K562 (cell line): ENCODE measurements at regions not wholly inside any gene's neighbourhood (a gene's known extent, or its start where the extent isn't known, plus 50 kb on each side); places are given as distances from the start of the nearest gene placed in this dataset.

Experiments
- ATAC-seq: fragments of 200-7000 bp; cut with Tn5 transposase; 3 replicates; pipeline ENCODE4 v1.9.1; 2020; ENCODE audit warnings: moderate library complexity
- BruUV-seq: library from RNA; stranded (reverse); fragments of 400-500 nt; replicated peaks from 2 replicates; lab custom pipeline; 2021; lab: Mats Ljungman, UMichigan
- CTCF ChIA-PET: fragments of 300-600 bp; formaldehyde crosslinking; extraction: SDS; loops from one replicate; lab custom pipeline; 2021; ENCODE audit warnings: low intra/inter-chr PET ratio; lab: Yijun Ruan, JAX
- POLR2A ChIA-PET: fragments of 300-600, 350-650 bp; sonication (Branson Sonifier 250); formaldehyde crosslinking; extraction: SDS; loops from one replicate; lab custom pipeline; 2021; ENCODE audit warnings: antibody characterized with exemption, inconsistent platforms; lab: Yijun Ruan, JAX
- DNase-seq, 4 experiments: peaks; one replicate each; pipeline versions ENCODE4 v3.0.0 to v3.0.0-alpha.2; 2011 to 2018; ENCODE audit warnings: low spot score in 3 of 4, mixed read lengths in 3 of 4; ENCODE audit errors: extremely low read depth in 1 of 4
- FAIRE-seq: peaks from 2 replicates; lab custom pipeline; 2011; peaks lifted over from hg19 to GRCh38; lab: Jason Lieb, UNC
- H2AFZ ChIP-seq: 2 replicates; pipeline ENCODE4 v1.6.0; 2011; ENCODE audit warnings: low read depth, low read length, control low read depth, inconsistent platforms
- H3K27ac ChIP-seq: fragments of 200-600 bp; 3 replicates; pipeline ENCODE4 v1.8.0; 2011; ENCODE audit warnings: low read depth, mild to moderate bottlenecking, control low read depth, inconsistent platforms, low read length, moderate library complexity, mixed read lengths; ENCODE audit errors: extremely low read depth
- H3K27me3 ChIP-seq, 2 experiments: fragments of 300-600 bp in 1 of 2; 2 replicates in 1 of 2; 3 replicates in 1 of 2; pipeline versions ENCODE4 v1.6.0 to v1.8.0; 2011; ENCODE audit warnings: inconsistent platforms in 2 of 2, low read length in 2 of 2, mild to moderate bottlenecking in 1 of 2, mixed read lengths in 1 of 2, moderate library complexity in 1 of 2; ENCODE audit not compliant: control insufficient read depth in 2 of 2, insufficient read depth in 2 of 2
- H3K36me3 ChIP-seq: fragments of 300-600 bp; 3 replicates; pipeline ENCODE4 v1.8.0; 2011; ENCODE audit warnings: mild to moderate bottlenecking, low read length, inconsistent platforms; ENCODE audit not compliant: control insufficient read depth, insufficient read depth
- H3K4me1 ChIP-seq, 2 experiments: fragments of 200-600 bp in 1 of 2; replicated peaks in 1 of 2; 2 replicates in 1 of 2; 3 replicates in 1 of 2; pipeline versions ENCODE4 v1.5.1 to v1.8.0; 2011; ENCODE audit warnings: inconsistent platforms in 2 of 2, low read length in 2 of 2, mild to moderate bottlenecking in 1 of 2, mixed read lengths in 1 of 2, moderate library complexity in 1 of 2; ENCODE audit not compliant: control insufficient read depth in 2 of 2, insufficient read depth in 2 of 2
- H3K4me2 ChIP-seq: 2 replicates; pipeline ENCODE4 v1.6.1; 2011; ENCODE audit warnings: low read length, control low read depth, inconsistent platforms, mixed read lengths; ENCODE audit not compliant: insufficient read depth
- H3K4me3 ChIP-seq: fragments of 200-600 bp; sonication (generic), shearing (Covaris generic); 2 replicates; pipeline ENCODE4 v1.5.1; 2016; ENCODE audit warnings: control low read depth, inconsistent platforms
- H3K79me2 ChIP-seq: fragments of 200-600 bp; 3 replicates; pipeline ENCODE4 v1.8.0; 2011; ENCODE audit warnings: low read length, inconsistent platforms; ENCODE audit not compliant: control insufficient read depth, insufficient read depth
- H3K9ac ChIP-seq, 2 experiments: 2 replicates each; pipeline versions ENCODE4 v1.6.0 to v1.6.1; 2011; ENCODE audit warnings: low read depth in 2 of 2, low read length in 2 of 2, control low read depth in 1 of 2, inconsistent platforms in 1 of 2, mild to moderate bottlenecking in 1 of 2, mixed read lengths in 1 of 2; ENCODE audit not compliant: insufficient read depth in 1 of 2
- H3K9me1 ChIP-seq: one replicate; pipeline ENCODE4 v1.6.0; 2011; ENCODE audit warnings: inconsistent platforms, mild to moderate bottlenecking, low read length, moderate library complexity; ENCODE audit not compliant: control insufficient read depth, insufficient read depth
- H3K9me3 ChIP-seq: replicated peaks from 2 replicates; pipeline ENCODE4 v1.5.1; 2011; ENCODE audit warnings: low read depth, low read length, inconsistent platforms; ENCODE audit not compliant: control insufficient read depth, insufficient read depth
- H4K20me1 ChIP-seq: replicated peaks from 2 replicates; pipeline ENCODE4 v1.6.1; 2011; ENCODE audit warnings: low read length, inconsistent platforms, mixed read lengths; ENCODE audit not compliant: control insufficient read depth, insufficient read depth
- CCNT2 ChIP-seq: IDR thresholded peaks from 2 replicates; pipeline ENCODE4 v1.6.1; 2011; ENCODE audit warnings: borderline replicate concordance, low read depth, mild to moderate bottlenecking, moderate library complexity, mixed read lengths, low read length; ENCODE audit not compliant: insufficient read length; ENCODE audit errors: extremely low read depth
- GMEB1 ChIP-seq: fragments of 250-450 bp; sonication (Bioruptor Pico); IDR thresholded peaks from 2 replicates; pipeline ENCODE4 v1.4.0; 2020; ENCODE audit warnings: mild to moderate bottlenecking
- MCM7 ChIP-seq, 2 experiments: fragments of 450-650 bp; IDR thresholded peaks; 2 replicates each; pipeline ENCODE4 v1.6.1; 2016 to 2018
- NR4A1 ChIP-seq, 2 experiments: fragments of 250-450 bp in 1 of 2; fragments of 450-650 bp in 1 of 2; sonication (Bioruptor Pico) in 1 of 2; IDR thresholded peaks; 2 replicates each; pipeline versions ENCODE4 v1.4.0 to v1.6.1; 2016 to 2020; ENCODE audit warnings: mild to moderate bottlenecking in 2 of 2, missing compliant biosample characterization in 1 of 2, missing genetic modification characterization in 1 of 2, moderate library complexity in 1 of 2
- SMARCA4 ChIP-seq: fragments of 450-650 bp; IDR thresholded peaks from 2 replicates; pipeline ENCODE4 v1.6.1; 2016
- SRSF9 ChIP-seq: fragments of 200-400 bp; formaldehyde crosslinking; IDR thresholded peaks from 2 replicates; pipeline ENCODE4 v1.6.1; 2017; ENCODE audit warnings: low read depth, low read length, borderline replicate concordance
- TCF15 ChIP-seq: fragments of 250-450 bp; sonication (Bioruptor Pico); IDR thresholded peaks from 2 replicates; pipeline ENCODE4 v1.8.0; 2022; ENCODE audit warnings: moderate library complexity, mild to moderate bottlenecking, inconsistent platforms
- XRCC5 ChIP-seq: fragments of 200-400 bp; formaldehyde crosslinking; IDR thresholded peaks from 2 replicates; pipeline ENCODE4 v1.6.1; 2017; ENCODE audit warnings: low read depth, mild to moderate bottlenecking, low read length
- ZBED1 ChIP-seq: IDR thresholded peaks from 2 replicates; pipeline ENCODE4 v1.6.1; 2014
- ZNF134 ChIP-seq: fragments of 250-450 bp; sonication (Bioruptor Pico); conservative IDR thresholded peaks from 2 replicates; pipeline ENCODE4 v1.4.0; 2020
- ZNF324 ChIP-seq: fragments of 250-450 bp; sonication (Bioruptor Pico); IDR thresholded peaks from 2 replicates; pipeline ENCODE4 v1.4.0; 2020; ENCODE audit warnings: mild to moderate bottlenecking
- ZNF384 ChIP-seq: IDR thresholded peaks from 2 replicates; pipeline ENCODE4 v1.6.1; 2012; ENCODE audit warnings: low read depth, low read length, improper control_type of control experiment
- WGBS: fragments of 100-300 bp; shearing (Covaris generic); methylation state at CpG from one replicate; pipeline ENCODE4 v1.1.6; 2016; ENCODE audit warnings: low coverage, mixed read lengths; ENCODE audit not compliant: insufficient coverage; ENCODE audit errors: missing lambda C conversion rate; 5-methylcytosine and 5-hydroxymethylcytosine counted together
- in situ Hi-C: fragments of 300-500 bp; cut with MboI; formaldehyde crosslinking; loops from 4 replicates; pipeline ENCODE4 v1.15.0; 2018; ENCODE audit warnings: inconsistent platforms, mixed read lengths
- intact Hi-C: fragments of 100-400 bp; cut with micrococcal nuclease; formaldehyde crosslinking; loops from 2 replicates; pipeline ENCODE4 v1.14.2; 2022

- no peak for DNase-seq
- no peak for FAIRE-seq
- CTCF ChIA-PET, result no interaction called here
- no peak overlapping the region for H3K4me3 ChIP-seq
- H3K9me3 ChIP-seq, result no peaks in the 10 kb centered on the region; the same call in 1 of the 2 replicates
- no peaks in the 10 kb centered on the region for H3K9me1 ChIP-seq
- in situ Hi-C loops (no loop called here), intact Hi-C loops (no loop called here)
- WGBS, result 0% methylated on average over 2 of the region's 2 CpGs
- H3K4me2 ChIP-seq, result no peak overlapping the region
- TF ChIP-seq MCM7 (IDR thresholded peaks at IDR 0.05) (no peak), SRSF9 (0 out of 2 replicates have a peak, but pooled peaks have one; percentile 70)
- no peak overlapping the region for H3K9ac ChIP-seq
- H3K27me3 ChIP-seq, result no peaks in the 10 kb centered on the region
- H3K36me3 ChIP-seq, result no peaks in the 10 kb centered on the region
- H3K4me1 ChIP-seq, result no peaks in the 10 kb centered on the region
- POLR2A ChIA-PET, result no interaction called here
- no peak overlapping the region for H2AFZ ChIP-seq
- ATAC-seq, result no peak
- BruUV-seq, result no TSS peak
- no peak overlapping the region for H3K27ac ChIP-seq
- no peaks in the 10 kb centered on the region for H3K79me2 ChIP-seq
- no peaks in the 10 kb centered on the region for H4K20me1 ChIP-seq
These were observed 878.0 kb upstream of the KCND2 start for GRCh38 chr7:119395024-119395423.

- Histone ChIP-seq H3K9me1 (no peaks in the 10 kb centered on the region), H3K4me3 (no peak overlapping the region), H3K79me2 (no peaks in the 10 kb centered on the region), H2AFZ (no peak overlapping the region), H3K36me3 (no peaks in the 10 kb centered on the region), H3K27me3 (no peaks in the 10 kb centered on the region), H3K27ac (no peak overlapping the region), H4K20me1 (no peaks in the 10 kb centered on the region), H3K9ac (no peak overlapping the region), H3K4me1 (no peaks in the 10 kb centered on the region), H3K9me3 (no peaks in the 10 kb centered on the region; the same call in 1 of the 2 replicates), H3K4me2 (no peak overlapping the region)
- 3% methylated on average over 2 of the region's 2 CpGs for WGBS
- FAIRE-seq (no peak), DNase-seq (no peak), ATAC-seq (no peak)
- intact Hi-C loops, result no loop called here
- TF ChIP-seq ZNF384 (no peak), ZNF324 (no peak), TCF15 (CRISPR knock-in tag) (no peak), XRCC5 (no peak), ZNF134 (CRISPR knock-in tag) (no peak), SMARCA4 (no peak), CCNT2 (no peak), GMEB1 (CRISPR knock-in tag) (no peak), NR4A1 (CRISPR knock-in tag; IDR thresholded peaks at IDR 0.05) (no peak), NR4A1 (tag; IDR thresholded peaks at IDR 0.05) (no peak), ZBED1 (no peak)
- POLR2A ChIA-PET, result no interaction called here
- in situ Hi-C loops, result no loop called here
- CTCF ChIA-PET, result no interaction called here
- BruUV-seq, result no TSS peak
These were observed 875.8 kb upstream of the KCND2 start for GRCh38 chr7:119397156-119397555.
